ENCODE measurements at regions not wholly inside any gene's neighbourhood (a gene's known extent, or its start where the extent isn't known, plus 50 kb on each side); places are given as distances from the start of the nearest gene placed in this dataset.

GRCh38 chr1:39134768-39135333 is 69.6 kb upstream of the MACF1 start:
- no peak for DNase-seq (ENCODE audit: low read depth in 4 of 4, low spot score in 2 of 4)

DNA sequence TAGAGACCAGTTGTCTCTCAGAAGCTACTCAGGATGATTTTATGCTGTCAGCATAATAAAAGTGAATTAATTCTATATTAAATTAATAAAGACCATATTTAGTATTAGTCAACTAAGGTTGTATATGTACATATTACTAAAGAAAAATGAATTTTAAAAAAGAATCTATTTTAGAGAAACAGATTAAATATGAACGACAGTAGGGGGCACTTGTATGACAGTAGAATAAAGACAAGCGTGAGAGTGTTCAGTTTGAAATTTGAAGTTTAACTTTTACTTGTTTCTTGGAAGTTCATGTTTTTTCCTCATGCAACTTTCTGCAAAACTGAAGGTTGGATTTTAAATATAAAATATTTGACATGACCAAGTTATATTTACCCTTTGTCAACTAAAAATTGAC is 67.9 kb upstream of the MACF1 start:
- no peak for DNase-seq (ENCODE audit: low read depth in 4 of 4, low spot score in 2 of 4)

DNA sequence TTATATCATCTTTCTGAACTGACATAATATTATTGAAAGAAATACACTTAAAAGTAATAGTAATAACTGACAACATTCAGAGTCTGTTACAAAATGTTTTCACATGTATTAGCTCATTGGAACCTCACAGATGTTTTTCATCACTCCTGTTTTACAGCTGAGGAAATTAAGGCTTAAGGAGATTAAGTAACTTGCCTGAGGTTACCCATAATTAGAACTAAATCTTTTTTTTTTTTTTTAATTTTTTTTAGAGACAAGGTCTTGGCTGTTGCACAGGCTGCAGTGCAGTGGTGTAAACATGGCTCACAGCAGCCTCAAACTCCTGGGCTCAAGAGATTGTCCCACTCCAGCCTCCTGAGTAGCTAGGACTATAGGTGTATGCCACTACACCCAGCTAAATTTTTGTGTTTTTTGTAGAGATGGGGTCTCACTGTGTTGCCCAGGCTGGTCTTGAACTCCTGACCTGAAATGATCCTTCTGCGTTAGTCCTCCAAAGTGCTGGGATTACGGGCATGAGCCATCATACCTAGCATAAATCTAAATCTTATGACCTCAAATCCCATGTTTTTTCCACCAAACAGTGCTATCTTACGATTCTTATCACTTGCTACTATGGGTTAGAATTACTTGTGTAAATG is 64.7 kb upstream of the MACF1 start:
- no peak for DNase-seq (ENCODE audit: low read depth in 4 of 4, low spot score in 2 of 4)

DNA sequence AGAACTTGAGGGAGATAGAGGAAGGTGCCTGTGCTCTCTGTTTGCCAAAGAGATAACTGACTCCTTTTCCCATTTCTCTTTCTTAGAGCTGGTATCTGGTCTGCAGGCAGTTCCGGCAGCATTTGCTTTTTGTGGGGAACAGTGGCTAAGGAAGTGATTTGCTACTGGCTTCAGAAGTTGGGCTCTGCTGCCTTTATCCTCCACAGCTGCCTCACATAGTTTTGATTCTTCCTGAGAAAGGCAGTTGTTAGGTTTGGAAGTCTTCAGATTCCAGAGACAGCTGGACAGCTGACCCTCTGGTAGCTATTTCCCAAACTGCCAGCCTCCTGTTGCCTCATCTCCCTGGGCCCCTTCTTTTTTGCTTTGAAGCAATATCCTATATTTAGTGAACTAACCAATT is 62.6 kb upstream of the MACF1 start:
- DNase-seq (ENCODE audit: low read depth in 4 of 4, low spot score in 2 of 4), result no peak

GRCh38 chr1:39142401-39143060 is 62.0 kb upstream of the MACF1 start:
- no peak for DNase-seq (ENCODE audit: low read depth in 4 of 4, low spot score in 2 of 4)

DNA sequence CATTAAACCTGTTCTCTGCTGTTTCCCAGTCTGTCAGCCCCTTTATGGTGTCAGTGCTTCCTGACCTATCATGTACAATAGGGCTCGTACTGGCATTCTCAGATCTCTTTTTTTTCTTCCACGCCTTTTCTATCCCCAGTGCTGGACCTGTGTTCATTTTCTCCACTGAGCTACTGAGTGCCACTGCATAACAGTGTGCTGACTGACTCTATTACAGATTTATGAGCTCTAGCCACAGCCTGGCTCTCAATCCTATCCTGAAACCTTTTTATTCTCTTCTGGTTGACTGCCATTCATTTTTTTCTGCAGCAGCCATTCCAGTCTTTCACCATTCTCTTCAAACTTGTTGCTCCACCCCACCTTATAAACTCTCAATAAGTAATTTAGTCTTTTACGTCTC is 59.6 kb upstream of the MACF1 start:
- DNase-seq (ENCODE audit: low read depth in 4 of 4, low spot score in 2 of 4), result no peak

GRCh38 chr1:39145331-39145965 is 59.0 kb upstream of the MACF1 start:
- DNase-seq (ENCODE audit: low read depth in 4 of 4, low spot score in 2 of 4), result no peak

- DNase-seq (ENCODE audit: low read depth in 4 of 4, low spot score in 2 of 4), result no peak
Observed at GRCh38 chr1:39146681-39147080, 57.8 kb upstream of the MACF1 start.

- no peak for DNase-seq (ENCODE audit: low read depth in 4 of 4, low spot score in 2 of 4)
Observed at GRCh38 chr1:39147099-39148025, 57.1 kb upstream of the MACF1 start.

- DNase-seq (ENCODE audit: low read depth in 4 of 4, low spot score in 2 of 4), result no peak
Observed at GRCh38 chr1:39148942-39149341, 55.6 kb upstream of the MACF1 start.

- no peak for DNase-seq (ENCODE audit: low read depth in 4 of 4, low spot score in 2 of 4)
Observed at GRCh38 chr1:39149509-39149908, 55.0 kb upstream of the MACF1 start.

DNA sequence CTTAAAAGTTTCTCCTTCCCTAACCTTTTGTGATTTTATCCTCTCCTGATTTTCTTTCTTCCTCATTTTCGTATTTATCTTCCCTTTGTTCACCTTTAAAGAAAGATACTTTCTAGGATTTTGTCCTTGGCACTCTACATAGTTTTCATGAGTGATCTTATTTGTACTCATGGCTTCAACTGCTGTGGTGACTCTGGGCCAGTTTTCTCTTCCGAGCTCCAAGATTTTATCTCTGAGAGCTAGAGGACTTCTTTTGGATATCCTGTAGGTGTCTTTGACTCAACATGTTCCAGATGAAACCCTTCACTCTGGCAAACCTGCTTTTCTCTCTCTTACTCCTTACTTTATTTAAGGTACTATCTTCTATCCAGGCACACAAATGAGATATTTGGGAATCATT is 53.7 kb upstream of the MACF1 start:
- DNase-seq (ENCODE audit: low read depth in 4 of 4, low spot score in 2 of 4), result no peak

GRCh38 chr1:39151267-39151666 is 53.2 kb upstream of the MACF1 start:
- DNase-seq (ENCODE audit: low read depth in 4 of 4, low spot score in 2 of 4), result no peak

DNA sequence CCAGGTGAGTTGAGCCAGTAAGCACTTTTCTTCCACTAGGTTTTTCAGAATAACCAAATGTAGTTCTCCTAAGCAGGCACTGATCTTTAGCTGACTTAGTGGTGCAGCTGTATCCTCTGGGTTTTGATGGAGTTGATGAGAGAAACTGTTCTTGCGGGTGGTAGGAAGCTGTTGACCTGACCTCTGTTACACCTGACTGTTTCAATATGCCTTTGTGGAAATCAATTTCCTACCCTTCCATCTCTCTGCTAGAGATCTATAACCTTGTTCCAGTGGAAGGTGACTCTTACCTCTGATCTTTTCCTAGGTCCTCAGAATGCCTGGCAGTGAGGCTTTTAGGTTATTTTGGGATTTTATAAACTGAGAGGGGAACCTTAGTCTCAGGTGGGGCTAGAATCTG is 51.6 kb upstream of the MACF1 start:
- no peak for DNase-seq (ENCODE audit: low read depth in 4 of 4, low spot score in 2 of 4)

- DNase-seq (ENCODE audit: low read depth in 4 of 4, low spot score in 2 of 4), result no peak
Observed at GRCh38 chr1:39153684-39154083, 50.8 kb upstream of the MACF1 start.

- no peak for DNase-seq (ENCODE audit: low read depth in 4 of 4, low spot score in 2 of 4)
Observed at GRCh38 chr1:39154553-39155421, 49.7 kb upstream of the MACF1 start.

Data from left renal cortex interstitium (tissue), 4 donors.